Adrenal gland (tissue), 9 donors: ENCODE measurements at regions not wholly inside any gene's neighbourhood (a gene's known extent, or its start where the extent isn't known, plus 50 kb on each side); places are given as distances from the start of the nearest gene placed in this dataset.

Experiments
- DNase-seq, 7 donors: peaks; one replicate each; pipeline ENCODE4 v3.0.0-alpha.2; 2019 to 2020
- H3K27ac ChIP-seq, 5 donors: fragments of 200-600 bp; sonication (generic) in 4 of 5; 1 replicate in 3 of 5; 2 replicates in 2 of 5; pipeline versions ENCODE4 v1.5.1 to v1.8.0; 2016 to 2020; ENCODE audit warnings: mild to moderate bottlenecking in 1 of 5
- H3K27me3 ChIP-seq: fragments of 200-600 bp; 2 replicates; pipeline ENCODE4 v1.8.0; 2021
- H3K36me3 ChIP-seq, 2 donors: fragments of 200-600 bp; replicated peaks in 1 of 2; 1 replicate in 1 of 2; 2 replicates in 1 of 2; pipeline versions ENCODE4 v1.5.1 to v1.8.0; 2018 to 2022
- H3K4me1 ChIP-seq, 2 donors: fragments of 200-600 bp; replicated peaks in 1 of 2; 1 replicate in 1 of 2; 2 replicates in 1 of 2; pipeline versions ENCODE4 v1.5.1 to v1.8.0; 2018 to 2021
- H3K4me3 ChIP-seq, 4 donors: fragments of 200-600 bp; sonication (generic) in 3 of 4; one replicate each; pipeline ENCODE4 v1.5.1; 2016 to 2018
- H3K9me3 ChIP-seq, 3 donors: fragments of 200-600 bp; sonication (generic) in 1 of 3; replicated peaks in 1 of 3; 1 replicate in 2 of 3; 2 replicates in 1 of 3; pipeline versions ENCODE4 v1.5.1 to v1.8.0; 2016 to 2021
- CTCF ChIP-seq, 6 experiments: fragments of 450-650 bp in 4 of 6; fragments of 200-600 bp in 2 of 6; sonication (generic) in 1 of 6; IDR thresholded peaks; 1 replicate in 5 of 6; 2 replicates in 1 of 6; pipeline versions ENCODE4 v1.5.1 to v1.8.0; 2016 to 2021; ENCODE audit warnings: antibody characterized with exemption in 6 of 6, mild to moderate bottlenecking in 2 of 6, moderate library complexity in 1 of 6
- POLR2A ChIP-seq, 2 donors: fragments of 450-650 bp; IDR thresholded peaks; one replicate each; pipeline ENCODE4 v1.6.1; 2017; ENCODE audit warnings: antibody characterized with exemption in 2 of 2, mild to moderate bottlenecking in 2 of 2, moderate library complexity in 1 of 2
- WGBS, 4 donors: extraction: QIAGEN DNeasy Blood & Tissue Kit in 2 of 4; methylation state at CpG; one replicate each; pipeline versions ENCODE4 v1.1.5 to v1.1.7; 2013 to 2017; 5-methylcytosine and 5-hydroxymethylcytosine counted together
- intact Hi-C, 2 donors: fragments of 100-400 bp; cut with DNase I; formaldehyde crosslinking; loops; one replicate each; pipeline versions ENCODE4 v1.14.1 to v1.15.0; 2022 to 2023
- donor health status: healthy with polysubstance abuse.
- donor health status: Bipolar disorder and iron deficiency.
- donor health status: DM: yes; HTN: yes; CAD: no.
- donor health status: DM: no; HTN: no; CAD: no.
- donor health status: DM: no; HTN: no; CAD: no.

- Histone ChIP-seq H3K9me3 (no peaks in the 10 kb centered on the region), H3K4me3 (no peak overlapping the region), H3K27me3 (no peaks in the 10 kb centered on the region), H3K4me1 (no peaks in the 10 kb centered on the region), H3K36me3 (no peaks in the 10 kb centered on the region), H3K27ac (no peak overlapping the region)
- intact Hi-C loops = no loop called here
- 54 to 58% (median 56%) methylated on average over 5 of the region's 5 CpGs for WGBS, 4 donors
- no peak for DNase-seq
- TF ChIP-seq POLR2A (IDR thresholded peaks at IDR 0.05) (no peak), CTCF (IDR thresholded peaks at IDR 0.05) (no peak)
Observed at GRCh38 chr18:73660931-73661856, 486.4 kb downstream of the FBXO15 start.

- no peaks in the 10 kb centered on the region for H3K4me1 ChIP-seq
- H3K36me3 ChIP-seq = no peaks in the 10 kb centered on the region
- no peaks in the 10 kb centered on the region for H3K9me3 ChIP-seq
- TF ChIP-seq POLR2A (IDR thresholded peaks at IDR 0.05) = no peak
- TF ChIP-seq CTCF (IDR thresholded peaks at IDR 0.05) = no peak
- DNase-seq = no peak
- no peaks in the 10 kb centered on the region for H3K27me3 ChIP-seq
- no peak overlapping the region for H3K27ac ChIP-seq
- H3K4me3 ChIP-seq = no peak overlapping the region
- intact Hi-C loops = no loop called here
Observed at GRCh38 chr18:73656691-73657090, 490.9 kb downstream of the FBXO15 start.

- no peak for DNase-seq
- Histone ChIP-seq H3K9me3 (no peaks in the 10 kb centered on the region), H3K4me1 (no peaks in the 10 kb centered on the region), H3K27me3 (no peaks in the 10 kb centered on the region), H3K27ac (no peak overlapping the region), H3K36me3 (no peaks in the 10 kb centered on the region), H3K4me3 (no peak overlapping the region)
- 68 to 76% (median 70%) methylated on average over 4 of the region's 4 CpGs for WGBS, 4 donors
- intact Hi-C loops = no loop called here
- TF ChIP-seq CTCF (IDR thresholded peaks at IDR 0.05) (no peak), POLR2A (IDR thresholded peaks at IDR 0.05) (no peak)
Observed at GRCh38 chr18:73653827-73654226, 493.8 kb downstream of the FBXO15 start.

GRCh38 chr18:73653251-73653650, 494.4 kb downstream of the FBXO15 start:
- no peak for DNase-seq
- H3K4me1 ChIP-seq = no peaks in the 10 kb centered on the region
- WGBS, 4 donors = 57 to 72% (median 65%) methylated on average over 3 of the region's 3 CpGs
- no peaks in the 10 kb centered on the region for H3K27me3 ChIP-seq
- no peaks in the 10 kb centered on the region for H3K9me3 ChIP-seq
- no peaks in the 10 kb centered on the region for H3K36me3 ChIP-seq
- H3K4me3 ChIP-seq = no peak overlapping the region
- intact Hi-C loops = no loop called here
- no peak overlapping the region for H3K27ac ChIP-seq
- no peak for TF ChIP-seq POLR2A (IDR thresholded peaks at IDR 0.05)
- TF ChIP-seq CTCF (IDR thresholded peaks at IDR 0.05) = no peak
